Transverse colon (tissue), 4 donors: ENCODE measurements at regions not wholly inside any gene's neighbourhood (a gene's known extent, or its start where the extent isn't known, plus 50 kb on each side); places are given as distances from the start of the nearest gene placed in this dataset.
"Not testable (repeated sequence)": the region's sequence is repeated elsewhere in the genome, so short reads cannot be mapped to it uniquely, and the experiment has no call there.

ENCODE experiments used
- DNase-seq: peaks from one replicate; pipeline ENCODE4 v3.0.0-alpha.2; 2019
- H3K27ac ChIP-seq, 4 donors: fragments of 200-600 bp; sonication (generic); 2 replicates each; pipeline ENCODE4 v1.5.1; 2016 to 2018; ENCODE audit warnings: inconsistent platforms in 4 of 4
- H3K27me3 ChIP-seq: fragments of 200-600 bp; sonication (generic); 2 replicates; pipeline ENCODE4 v1.5.1; 2017; ENCODE audit warnings: inconsistent platforms
- H3K36me3 ChIP-seq, 4 donors: fragments of 200-600 bp; sonication (generic); 2 replicates each; pipeline ENCODE4 v1.5.1; 2017 to 2019; ENCODE audit warnings: inconsistent platforms in 4 of 4
- H3K4me1 ChIP-seq, 4 donors: fragments of 200-600 bp; sonication (generic); 2 replicates each; pipeline ENCODE4 v1.5.1; 2017 to 2020; ENCODE audit warnings: inconsistent platforms in 4 of 4
- H3K4me3 ChIP-seq, 4 donors: fragments of 200-600 bp; sonication (generic); 1 replicate in 1 of 4; 2 replicates in 3 of 4; pipeline versions ENCODE4 v1.5.1 to v1.6.1; 2017 to 2019; ENCODE audit warnings: inconsistent platforms in 4 of 4
- H3K9me3 ChIP-seq, 2 donors: fragments of 200-600 bp; sonication (generic); 2 replicates each; pipeline ENCODE4 v1.5.1; 2017 to 2019; ENCODE audit warnings: inconsistent platforms in 2 of 2
- EP300 ChIP-seq: sonication (generic); formaldehyde crosslinking; IDR thresholded peaks from one replicate; pipeline ENCODE4 v1.6.1; 2017; ENCODE audit warnings: antibody characterized with exemption, low read depth
- POLR2A ChIP-seq: fragments of 450-650 bp; IDR thresholded peaks from one replicate; pipeline ENCODE4 v1.6.1; 2016; ENCODE audit warnings: antibody characterized with exemption, mild to moderate bottlenecking, moderate library complexity
- POLR2AphosphoS5 ChIP-seq, 3 donors: sonication (generic); formaldehyde crosslinking; IDR thresholded peaks; one replicate each; pipeline ENCODE4 v1.6.1; 2016; ENCODE audit warnings: antibody characterized with exemption in 3 of 3
- WGBS, 2 donors: methylation state at CpG; one replicate each; pipeline ENCODE4 v1.1.5; 2018; ENCODE audit warnings: low coverage in 1 of 2; 5-methylcytosine and 5-hydroxymethylcytosine counted together
- in situ Hi-C, 4 donors: fragments of 200-750 bp; cut with MboI; loops; one replicate each; pipeline versions ENCODE4 v1.15.0 to v1.15.1; 2017; ENCODE audit warnings: low sequenced_read_pairs in 3 of 4, low pct_ligation_motif_present in 1 of 4, low pct_unique_long_range_greater_than_20kb in 1 of 4
- intact Hi-C: fragments of 100-400 bp; cut with DNase I; formaldehyde crosslinking; loops from one replicate; pipeline ENCODE4 v1.15.1; 2023; ENCODE audit warnings: low total_unique reads
- TF ChIP-seq, protein P1 (sequence below), 5 experiments: fragments of 200-600 bp in 3 of 5; fragments of 450-650 bp in 2 of 5; sonication (generic) in 3 of 5; IDR thresholded peaks; 1 replicate in 2 of 5; 2 replicates in 3 of 5; pipeline ENCODE4 v1.5.1; 2016 to 2017; ENCODE audit warnings: antibody characterized with exemption in 5 of 5, inconsistent platforms in 3 of 5, mild to moderate bottlenecking in 2 of 5, moderate library complexity in 1 of 5

DNA sequence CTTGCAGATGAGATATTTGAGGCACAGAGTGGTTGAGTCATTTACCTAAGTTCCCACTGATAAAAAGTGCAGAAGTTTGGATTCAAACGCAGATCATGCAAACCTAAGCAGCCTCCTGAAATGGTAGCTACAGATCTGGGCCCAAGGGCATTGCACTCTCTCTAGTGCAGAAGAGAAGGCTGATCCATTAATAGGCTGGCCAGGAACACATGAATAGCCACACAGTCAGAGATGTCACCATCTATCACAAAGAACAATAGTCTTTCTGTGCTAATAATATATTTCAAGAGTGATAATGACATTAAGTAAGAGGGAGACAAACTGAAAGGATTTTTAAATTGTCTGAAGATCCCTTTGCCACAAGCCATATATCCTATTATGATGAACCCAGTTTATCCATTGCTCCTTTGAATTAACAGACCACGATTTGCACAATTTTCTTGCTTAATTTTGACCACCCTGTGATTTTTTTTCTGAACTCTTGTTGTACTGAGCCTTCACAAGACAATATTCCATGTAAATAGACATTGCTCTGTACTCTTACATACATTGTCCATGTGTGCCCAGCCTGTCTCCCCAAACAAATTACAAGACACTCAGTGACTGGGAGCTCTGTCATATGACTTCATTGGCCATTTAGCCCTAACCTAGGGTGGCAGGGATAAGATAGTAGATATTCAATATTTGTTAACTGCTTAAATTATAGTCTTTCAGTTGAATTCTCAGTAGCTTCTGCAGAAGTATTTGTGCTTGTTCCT, 112.4 kb upstream of the RBPJ start:
- WGBS, 2 donors: 72 to 76% methylated on average over 2 of the region's 2 CpGs
- in situ Hi-C loops (no loop called here), intact Hi-C loops (no loop called here)
- Histone ChIP-seq H3K4me1 (peaks cover 0 to 16% (median 5%) of the 10 kb centered on the region in 4 donors), H3K27me3 (no peaks in the 10 kb centered on the region), H3K27ac (no peak overlapping the region), H3K4me3 (no peak overlapping the region), H3K9me3 (no peaks in the 10 kb centered on the region), H3K36me3 (no peaks in the 10 kb centered on the region)
- TF ChIP-seq EP300 (no peak), POLR2A (no peak), POLR2AphosphoS5 (IDR thresholded peaks at IDR 0.05) (no peak)
- TF ChIP-seq, protein P1, sequence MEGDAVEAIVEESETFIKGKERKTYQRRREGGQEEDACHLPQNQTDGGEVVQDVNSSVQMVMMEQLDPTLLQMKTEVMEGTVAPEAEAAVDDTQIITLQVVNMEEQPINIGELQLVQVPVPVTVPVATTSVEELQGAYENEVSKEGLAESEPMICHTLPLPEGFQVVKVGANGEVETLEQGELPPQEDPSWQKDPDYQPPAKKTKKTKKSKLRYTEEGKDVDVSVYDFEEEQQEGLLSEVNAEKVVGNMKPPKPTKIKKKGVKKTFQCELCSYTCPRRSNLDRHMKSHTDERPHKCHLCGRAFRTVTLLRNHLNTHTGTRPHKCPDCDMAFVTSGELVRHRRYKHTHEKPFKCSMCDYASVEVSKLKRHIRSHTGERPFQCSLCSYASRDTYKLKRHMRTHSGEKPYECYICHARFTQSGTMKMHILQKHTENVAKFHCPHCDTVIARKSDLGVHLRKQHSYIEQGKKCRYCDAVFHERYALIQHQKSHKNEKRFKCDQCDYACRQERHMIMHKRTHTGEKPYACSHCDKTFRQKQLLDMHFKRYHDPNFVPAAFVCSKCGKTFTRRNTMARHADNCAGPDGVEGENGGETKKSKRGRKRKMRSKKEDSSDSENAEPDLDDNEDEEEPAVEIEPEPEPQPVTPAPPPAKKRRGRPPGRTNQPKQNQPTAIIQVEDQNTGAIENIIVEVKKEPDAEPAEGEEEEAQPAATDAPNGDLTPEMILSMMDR (IDR thresholded peaks at IDR 0.05): no peak
- no peak for DNase-seq

- H3K36me3 ChIP-seq, in situ Hi-C loops, H3K9me3 ChIP-seq, H3K27ac ChIP-seq, H3K4me3 ChIP-seq, intact Hi-C loops, DNase-seq, H3K27me3 ChIP-seq: not testable (repeated sequence)
- 67% methylated on average over 1 of the region's 1 CpG; no CpG with 5 or more reads in 1 of the 2 donors for whole genome bisulfite sequencing, 2 donors
- peaks cover 0 to 16% (median 5%) of the 10 kb centered on the region in 4 donors for H3K4me1 ChIP-seq
Measured at GRCh38 chr4:26209378-26209777, 111.4 kb upstream of the RBPJ start.

GRCh38 chr4:26212528-26212927, 108.3 kb upstream of the RBPJ start:
- no peak overlapping the region for H3K4me3 ChIP-seq
- no peak overlapping the region for H3K27ac ChIP-seq
- DNase-seq: no peak
- H3K27me3 ChIP-seq: no peaks in the 10 kb centered on the region
- in situ Hi-C loops: no loop called here
- H3K9me3 ChIP-seq: no peaks in the 10 kb centered on the region
- no peak for TF ChIP-seq POLR2A
- TF ChIP-seq, protein P1 (IDR thresholded peaks at IDR 0.05): no peak
- WGBS, 2 donors: 100% methylated on average over 2 of the region's 2 CpGs; no CpG with 5 or more reads in 1 of the 2 donors
- H3K36me3 ChIP-seq: no peaks in the 10 kb centered on the region
- H3K4me1 ChIP-seq: peaks cover 0 to 4% (median 0%) of the 10 kb centered on the region in 4 donors
- intact Hi-C loops: no loop called here

DNA sequence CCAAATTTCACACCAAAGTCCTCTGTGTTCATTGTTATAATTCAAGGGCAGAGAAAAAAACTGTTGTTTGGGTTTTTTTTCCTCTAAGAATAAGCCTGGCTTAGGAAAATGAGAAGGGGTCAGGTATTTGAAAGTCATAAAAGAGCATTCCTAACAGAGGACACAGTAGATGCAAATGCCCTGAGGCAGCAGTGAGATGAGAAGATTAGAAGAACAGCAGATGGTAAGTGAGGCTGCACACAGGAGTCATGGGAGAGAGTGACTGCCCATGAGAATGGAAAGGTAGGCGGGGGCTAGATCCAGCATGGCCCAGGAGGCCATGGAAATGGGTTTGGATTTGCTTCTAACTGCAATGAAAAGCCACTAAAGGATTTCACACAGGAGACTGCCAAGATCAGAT, 107.5 kb upstream of the RBPJ start:
- Histone ChIP-seq H3K4me1 (peaks cover 0 to 6% (median under 1%) of the 10 kb centered on the region in 4 donors), H3K27me3 (no peaks in the 10 kb centered on the region), H3K9me3 (no peaks in the 10 kb centered on the region), H3K27ac (no peak overlapping the region), H3K36me3 (no peaks in the 10 kb centered on the region), H3K4me3 (no peak overlapping the region)
- DNase-seq: no peak
- intact Hi-C loops: no loop called here
- 100% methylated on average over 1 of the region's 1 CpG; no CpG with 5 or more reads in 1 of the 2 donors for WGBS, 2 donors
- no peak for TF ChIP-seq POLR2AphosphoS5 (IDR thresholded peaks at IDR 0.05)
- TF ChIP-seq, protein P1 (IDR thresholded peaks at IDR 0.05): no peak
- no peak for TF ChIP-seq EP300
- TF ChIP-seq POLR2A: no peak
- in situ Hi-C loops: no loop called here

DNA sequence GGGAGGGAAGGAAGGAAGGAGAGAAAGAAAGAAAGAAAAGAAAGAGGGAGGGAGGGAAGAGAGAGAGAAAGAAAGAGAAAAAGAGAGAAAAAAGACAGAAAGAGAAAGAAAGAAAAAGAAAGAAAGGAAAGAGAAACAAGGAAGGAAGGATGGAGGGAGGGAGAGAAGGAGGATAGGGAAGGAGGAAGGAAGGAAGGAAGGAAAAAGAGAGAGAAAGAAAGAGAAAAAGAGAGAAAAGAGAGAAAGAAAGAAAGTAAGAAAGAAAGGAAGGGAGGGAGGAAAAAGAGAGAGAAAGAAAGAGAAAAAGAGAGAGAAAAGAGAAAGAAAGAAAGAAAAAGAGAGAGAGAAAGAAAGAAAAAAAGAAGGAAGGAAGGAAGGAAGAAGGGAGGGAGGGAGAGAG, 105.8 kb upstream of the RBPJ start:
- intact Hi-C loops: no loop called here
- DNase-seq: no peak
- H3K4me3 ChIP-seq: no peak overlapping the region
- no peaks in the 10 kb centered on the region for H3K27me3 ChIP-seq
- H3K36me3 ChIP-seq: no peaks in the 10 kb centered on the region
- in situ Hi-C loops: no loop called here
- no peaks in the 10 kb centered on the region for H3K9me3 ChIP-seq
- no peak overlapping the region for H3K27ac ChIP-seq
- TF ChIP-seq EP300 (no peak), POLR2A (no peak), POLR2AphosphoS5 (IDR thresholded peaks at IDR 0.05) (no peak)
- TF ChIP-seq, protein P1 (IDR thresholded peaks at IDR 0.05): no peak
- peaks cover 0 to 16% (median 7%) of the 10 kb centered on the region in 4 donors for H3K4me1 ChIP-seq
